ENCODE measurements at regions not wholly inside any gene's neighbourhood (a gene's known extent, or its start where the extent isn't known, plus 50 kb on each side); places are given as distances from the start of the nearest gene placed in this dataset.

- TF ChIP-seq MXI1 (IDR thresholded peaks at IDR 0.05; ENCODE audit: low read depth, low read length) = no peak
- TF ChIP-seq, protein P1, sequence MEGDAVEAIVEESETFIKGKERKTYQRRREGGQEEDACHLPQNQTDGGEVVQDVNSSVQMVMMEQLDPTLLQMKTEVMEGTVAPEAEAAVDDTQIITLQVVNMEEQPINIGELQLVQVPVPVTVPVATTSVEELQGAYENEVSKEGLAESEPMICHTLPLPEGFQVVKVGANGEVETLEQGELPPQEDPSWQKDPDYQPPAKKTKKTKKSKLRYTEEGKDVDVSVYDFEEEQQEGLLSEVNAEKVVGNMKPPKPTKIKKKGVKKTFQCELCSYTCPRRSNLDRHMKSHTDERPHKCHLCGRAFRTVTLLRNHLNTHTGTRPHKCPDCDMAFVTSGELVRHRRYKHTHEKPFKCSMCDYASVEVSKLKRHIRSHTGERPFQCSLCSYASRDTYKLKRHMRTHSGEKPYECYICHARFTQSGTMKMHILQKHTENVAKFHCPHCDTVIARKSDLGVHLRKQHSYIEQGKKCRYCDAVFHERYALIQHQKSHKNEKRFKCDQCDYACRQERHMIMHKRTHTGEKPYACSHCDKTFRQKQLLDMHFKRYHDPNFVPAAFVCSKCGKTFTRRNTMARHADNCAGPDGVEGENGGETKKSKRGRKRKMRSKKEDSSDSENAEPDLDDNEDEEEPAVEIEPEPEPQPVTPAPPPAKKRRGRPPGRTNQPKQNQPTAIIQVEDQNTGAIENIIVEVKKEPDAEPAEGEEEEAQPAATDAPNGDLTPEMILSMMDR (IDR thresholded peaks at IDR 0.05 in 2 of 3, conservative IDR thresholded peaks at IDR 0.05 in 1 of 3; ENCODE audit: control insufficient read depth in 2 of 3, extremely low read depth in 1 of 3, insufficient read depth in 1 of 3, low read depth in 3 of 3, low read length in 3 of 3) = no peak
- TF ChIP-seq, protein P2, sequence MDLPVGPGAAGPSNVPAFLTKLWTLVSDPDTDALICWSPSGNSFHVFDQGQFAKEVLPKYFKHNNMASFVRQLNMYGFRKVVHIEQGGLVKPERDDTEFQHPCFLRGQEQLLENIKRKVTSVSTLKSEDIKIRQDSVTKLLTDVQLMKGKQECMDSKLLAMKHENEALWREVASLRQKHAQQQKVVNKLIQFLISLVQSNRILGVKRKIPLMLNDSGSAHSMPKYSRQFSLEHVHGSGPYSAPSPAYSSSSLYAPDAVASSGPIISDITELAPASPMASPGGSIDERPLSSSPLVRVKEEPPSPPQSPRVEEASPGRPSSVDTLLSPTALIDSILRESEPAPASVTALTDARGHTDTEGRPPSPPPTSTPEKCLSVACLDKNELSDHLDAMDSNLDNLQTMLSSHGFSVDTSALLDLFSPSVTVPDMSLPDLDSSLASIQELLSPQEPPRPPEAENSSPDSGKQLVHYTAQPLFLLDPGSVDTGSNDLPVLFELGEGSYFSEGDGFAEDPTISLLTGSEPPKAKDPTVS (IDR thresholded peaks at IDR 0.05; ENCODE audit: low read depth, low read length) = no peak
- TF ChIP-seq, protein P3, sequence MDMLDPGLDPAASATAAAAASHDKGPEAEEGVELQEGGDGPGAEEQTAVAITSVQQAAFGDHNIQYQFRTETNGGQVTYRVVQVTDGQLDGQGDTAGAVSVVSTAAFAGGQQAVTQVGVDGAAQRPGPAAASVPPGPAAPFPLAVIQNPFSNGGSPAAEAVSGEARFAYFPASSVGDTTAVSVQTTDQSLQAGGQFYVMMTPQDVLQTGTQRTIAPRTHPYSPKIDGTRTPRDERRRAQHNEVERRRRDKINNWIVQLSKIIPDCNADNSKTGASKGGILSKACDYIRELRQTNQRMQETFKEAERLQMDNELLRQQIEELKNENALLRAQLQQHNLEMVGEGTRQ (IDR thresholded peaks at IDR 0.05; ENCODE audit: borderline replicate concordance, low read depth, low read length) = no peak
- no peak for TF ChIP-seq GABPA (IDR thresholded peaks at IDR 0.05; ENCODE audit: low read depth)
- TF ChIP-seq, protein P4, sequence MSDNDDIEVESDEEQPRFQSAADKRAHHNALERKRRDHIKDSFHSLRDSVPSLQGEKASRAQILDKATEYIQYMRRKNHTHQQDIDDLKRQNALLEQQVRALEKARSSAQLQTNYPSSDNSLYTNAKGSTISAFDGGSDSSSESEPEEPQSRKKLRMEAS (IDR thresholded peaks at IDR 0.05; ENCODE audit: low read depth, low read length) = no peak
- TF ChIP-seq POLR2AphosphoS5 (IDR thresholded peaks at IDR 0.05; ENCODE audit: low read length) = no peak
- no peak for TF ChIP-seq RFX5 (IDR thresholded peaks at IDR 0.05; ENCODE audit: low read depth, low read length)
- TF ChIP-seq ZBTB33 (IDR thresholded peaks at IDR 0.05) = no peak
- TF ChIP-seq ATF3 (IDR thresholded peaks at IDR 0.05; ENCODE audit: borderline replicate concordance, extremely low read depth, low read depth, low read length) = no peak
- no peak for TF ChIP-seq NR2C2 (IDR thresholded peaks at IDR 0.05; ENCODE audit: borderline replicate concordance, control insufficient read depth, insufficient read length, low read depth)
- TF ChIP-seq YY1 (IDR thresholded peaks at IDR 0.05; ENCODE audit: low read depth, low read length) = no peak
- TF ChIP-seq MTA2 (IDR thresholded peaks at IDR 0.05; ENCODE audit: low read depth) = no peak
- TF ChIP-seq POLR2A (IDR thresholded peaks at IDR 0.05; ENCODE audit: low read depth, low read length) = no peak
Measured at GRCh38 chr3:59677747-59678702, 628.2 kb upstream of the CFAP20DC start.
